Ishikawa (cell line): ENCODE measurements at regions not wholly inside any gene's neighbourhood (a gene's known extent, or its start where the extent isn't known, plus 50 kb on each side); places are given as distances from the start of the nearest gene placed in this dataset.

ENCODE experiments used
- CEBPB ChIP-seq: IDR thresholded peaks from 2 replicates; pipeline ENCODE4 v1.6.1; 2012
- CREB1 ChIP-seq: IDR thresholded peaks from 2 replicates; pipeline ENCODE4 v1.6.1; 2012; ENCODE audit warnings: low read depth
- EGR1 ChIP-seq: IDR thresholded peaks from 2 replicates; pipeline ENCODE4 v1.6.1; 2012
- EP300 ChIP-seq: IDR thresholded peaks from 2 replicates; pipeline ENCODE4 v1.6.1; 2012; ENCODE audit warnings: borderline replicate concordance
- FOXM1 ChIP-seq: IDR thresholded peaks from 2 replicates; pipeline ENCODE4 v1.6.1; 2012; ENCODE audit warnings: low read depth, borderline replicate concordance
- NFIC ChIP-seq: IDR thresholded peaks from 2 replicates; pipeline ENCODE4 v1.6.1; 2012
- RAD21 ChIP-seq: IDR thresholded peaks from 2 replicates; pipeline ENCODE4 v1.6.1; 2012; ENCODE audit warnings: low read depth
- TAF1 ChIP-seq: IDR thresholded peaks from 2 replicates; pipeline ENCODE4 v1.6.1; 2012; ENCODE audit warnings: low read depth, mild to moderate bottlenecking
- TCF12 ChIP-seq: IDR thresholded peaks from 2 replicates; pipeline ENCODE4 v1.6.1; 2012; ENCODE audit warnings: low read depth
- TEAD4 ChIP-seq: IDR thresholded peaks from 2 replicates; pipeline ENCODE4 v1.6.1; 2012
- YY1 ChIP-seq: IDR thresholded peaks from 2 replicates; pipeline ENCODE4 v1.6.1; 2012; ENCODE audit warnings: low read depth
- ZBTB7A ChIP-seq: IDR thresholded peaks from 2 replicates; pipeline ENCODE4 v1.6.1; 2012; ENCODE audit warnings: low read depth
- TF ChIP-seq, protein P1 (sequence below): IDR thresholded peaks from 2 replicates; pipeline ENCODE4 v1.6.1; 2012
- TF ChIP-seq, protein P2 (sequence below): IDR thresholded peaks from 2 replicates; pipeline ENCODE4 v1.6.1; 2012
- TF ChIP-seq, protein P3 (sequence below): IDR thresholded peaks from 2 replicates; pipeline ENCODE4 v1.6.1; 2012; ENCODE audit warnings: low read depth, mild to moderate bottlenecking

DNA sequence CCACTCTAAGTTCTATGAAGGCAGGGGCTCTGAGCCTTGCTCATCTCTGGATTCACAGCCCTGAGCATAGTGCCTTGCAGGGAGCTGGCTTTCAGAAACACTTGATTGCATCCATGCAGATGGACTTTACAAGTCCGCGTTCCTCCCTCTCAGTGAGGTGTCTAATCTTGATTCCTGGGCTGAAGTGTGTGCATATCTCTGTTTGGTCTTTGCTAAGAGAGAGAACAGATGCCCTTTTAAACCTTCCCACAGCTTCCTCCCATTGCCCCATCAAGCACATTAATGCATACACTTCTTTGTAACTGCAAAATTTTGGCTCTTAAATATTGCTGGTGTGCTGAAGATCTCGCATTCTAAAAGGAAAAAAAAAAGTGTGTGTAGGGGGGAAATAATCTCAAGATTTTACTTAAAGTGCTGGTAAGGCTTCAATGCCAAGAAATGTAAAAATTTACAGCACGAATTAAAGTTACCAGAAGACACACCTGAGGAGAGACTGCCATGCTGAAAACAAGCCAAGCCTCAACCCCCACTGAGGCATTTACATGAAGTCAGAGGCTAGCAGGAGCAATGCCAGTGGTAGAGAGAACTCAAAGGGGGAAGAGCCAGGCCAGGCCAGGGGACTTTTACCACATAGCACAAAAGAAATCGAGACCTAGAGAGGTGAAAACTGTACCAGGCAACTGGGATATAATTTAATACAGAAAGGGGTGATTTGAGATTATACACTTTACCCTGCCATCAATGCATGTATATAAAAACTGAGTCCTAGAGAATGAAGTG is 492.1 kb downstream of the SOX6 start:
- no peak for TF ChIP-seq CREB1
- no peak for TF ChIP-seq RAD21
- no peak for TF ChIP-seq EGR1
- TF ChIP-seq, protein P1, sequence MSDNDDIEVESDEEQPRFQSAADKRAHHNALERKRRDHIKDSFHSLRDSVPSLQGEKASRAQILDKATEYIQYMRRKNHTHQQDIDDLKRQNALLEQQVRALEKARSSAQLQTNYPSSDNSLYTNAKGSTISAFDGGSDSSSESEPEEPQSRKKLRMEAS, result no peak

DNA sequence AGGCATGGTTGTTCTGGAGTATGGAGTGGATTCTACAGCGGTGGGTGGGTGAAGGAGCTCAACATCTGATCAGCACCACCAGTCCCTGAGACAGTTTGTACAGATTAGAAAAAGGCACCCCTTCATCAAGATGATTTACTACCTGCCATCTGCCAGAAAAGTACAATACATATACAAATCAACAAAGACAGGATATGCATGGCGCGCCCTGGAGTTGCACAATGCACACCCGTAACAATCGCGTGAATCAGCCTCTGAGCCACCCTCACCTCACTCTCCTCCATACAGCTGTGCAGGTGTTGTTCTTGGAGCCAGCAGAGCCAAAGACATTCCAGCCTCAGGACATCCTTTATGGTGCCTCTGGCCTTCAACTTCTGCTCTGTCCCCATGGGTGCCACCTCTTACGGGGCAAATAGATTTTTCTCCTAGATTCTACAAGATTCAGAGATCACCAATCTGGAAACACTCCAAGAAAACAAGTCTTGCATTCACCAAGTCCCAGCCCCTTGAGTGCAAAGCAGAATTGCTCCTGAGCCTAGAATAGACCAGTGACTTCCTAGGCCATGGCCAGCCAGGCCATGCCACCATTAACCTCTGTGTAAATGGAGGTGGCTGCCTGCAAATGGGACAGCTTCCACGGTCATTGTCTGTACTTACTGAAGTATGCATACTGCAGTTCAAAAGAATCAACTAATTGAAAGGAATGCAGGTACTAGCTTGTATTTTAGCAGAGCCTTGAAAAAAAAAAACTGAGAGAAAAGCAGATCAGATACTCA is 490.9 kb downstream of the SOX6 start:
- TF ChIP-seq FOXM1, result peak; percentile 15; the same call in 1 of the 2 replicates
- TF ChIP-seq, protein P1, result peak; percentile 17; the same call in 1 of the 2 replicates
- no peak for TF ChIP-seq RAD21
- TF ChIP-seq YY1, result peak; percentile 61
- TF ChIP-seq EP300, result peak; percentile 78
- TF ChIP-seq TCF12, result peak; percentile 78
- TF ChIP-seq CEBPB, result peak; percentile 95
- TF ChIP-seq, protein P2, sequence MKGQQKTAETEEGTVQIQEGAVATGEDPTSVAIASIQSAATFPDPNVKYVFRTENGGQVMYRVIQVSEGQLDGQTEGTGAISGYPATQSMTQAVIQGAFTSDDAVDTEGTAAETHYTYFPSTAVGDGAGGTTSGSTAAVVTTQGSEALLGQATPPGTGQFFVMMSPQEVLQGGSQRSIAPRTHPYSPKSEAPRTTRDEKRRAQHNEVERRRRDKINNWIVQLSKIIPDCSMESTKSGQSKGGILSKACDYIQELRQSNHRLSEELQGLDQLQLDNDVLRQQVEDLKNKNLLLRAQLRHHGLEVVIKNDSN, result no peak
- TF ChIP-seq EGR1, result no peak
- TF ChIP-seq CREB1, result no peak
- no peak for TF ChIP-seq ZBTB7A
- TF ChIP-seq, protein P3, sequence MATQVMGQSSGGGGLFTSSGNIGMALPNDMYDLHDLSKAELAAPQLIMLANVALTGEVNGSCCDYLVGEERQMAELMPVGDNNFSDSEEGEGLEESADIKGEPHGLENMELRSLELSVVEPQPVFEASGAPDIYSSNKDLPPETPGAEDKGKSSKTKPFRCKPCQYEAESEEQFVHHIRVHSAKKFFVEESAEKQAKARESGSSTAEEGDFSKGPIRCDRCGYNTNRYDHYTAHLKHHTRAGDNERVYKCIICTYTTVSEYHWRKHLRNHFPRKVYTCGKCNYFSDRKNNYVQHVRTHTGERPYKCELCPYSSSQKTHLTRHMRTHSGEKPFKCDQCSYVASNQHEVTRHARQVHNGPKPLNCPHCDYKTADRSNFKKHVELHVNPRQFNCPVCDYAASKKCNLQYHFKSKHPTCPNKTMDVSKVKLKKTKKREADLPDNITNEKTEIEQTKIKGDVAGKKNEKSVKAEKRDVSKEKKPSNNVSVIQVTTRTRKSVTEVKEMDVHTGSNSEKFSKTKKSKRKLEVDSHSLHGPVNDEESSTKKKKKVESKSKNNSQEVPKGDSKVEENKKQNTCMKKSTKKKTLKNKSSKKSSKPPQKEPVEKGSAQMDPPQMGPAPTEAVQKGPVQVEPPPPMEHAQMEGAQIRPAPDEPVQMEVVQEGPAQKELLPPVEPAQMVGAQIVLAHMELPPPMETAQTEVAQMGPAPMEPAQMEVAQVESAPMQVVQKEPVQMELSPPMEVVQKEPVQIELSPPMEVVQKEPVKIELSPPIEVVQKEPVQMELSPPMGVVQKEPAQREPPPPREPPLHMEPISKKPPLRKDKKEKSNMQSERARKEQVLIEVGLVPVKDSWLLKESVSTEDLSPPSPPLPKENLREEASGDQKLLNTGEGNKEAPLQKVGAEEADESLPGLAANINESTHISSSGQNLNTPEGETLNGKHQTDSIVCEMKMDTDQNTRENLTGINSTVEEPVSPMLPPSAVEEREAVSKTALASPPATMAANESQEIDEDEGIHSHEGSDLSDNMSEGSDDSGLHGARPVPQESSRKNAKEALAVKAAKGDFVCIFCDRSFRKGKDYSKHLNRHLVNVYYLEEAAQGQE, result no peak
- TF ChIP-seq NFIC, result 0 out of 2 replicates have a peak, but pooled peaks have one; percentile 18
- TF ChIP-seq TEAD4, result peak; percentile 46; the same call in 1 of the 2 replicates
- TF ChIP-seq TAF1, result no peak

DNA sequence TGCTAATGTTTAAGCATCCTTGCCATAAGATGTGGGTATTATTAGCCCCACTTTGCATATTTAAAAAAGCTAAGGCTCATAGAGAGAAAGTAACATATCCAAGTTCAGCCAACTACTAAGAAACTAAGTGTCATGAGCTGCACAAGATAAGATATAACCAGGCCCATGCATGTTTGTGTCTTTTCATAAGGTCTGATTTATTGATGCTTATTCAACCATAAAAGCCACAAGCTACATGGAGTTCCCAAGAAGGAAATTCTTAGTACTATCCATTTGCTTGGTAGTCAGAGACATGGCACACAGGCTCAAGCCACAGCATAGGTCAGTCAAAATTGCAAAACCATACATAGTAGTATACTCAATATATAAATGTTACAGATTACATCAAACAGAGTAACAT is 488.5 kb downstream of the SOX6 start:
- TF ChIP-seq EP300 (no peak), EGR1 (no peak), ZBTB7A (no peak), TEAD4 (no peak), YY1 (no peak), FOXM1 (no peak), TCF12 (no peak), CREB1 (no peak), RAD21 (no peak), CEBPB (no peak)
- TF ChIP-seq, protein P2, result no peak

DNA sequence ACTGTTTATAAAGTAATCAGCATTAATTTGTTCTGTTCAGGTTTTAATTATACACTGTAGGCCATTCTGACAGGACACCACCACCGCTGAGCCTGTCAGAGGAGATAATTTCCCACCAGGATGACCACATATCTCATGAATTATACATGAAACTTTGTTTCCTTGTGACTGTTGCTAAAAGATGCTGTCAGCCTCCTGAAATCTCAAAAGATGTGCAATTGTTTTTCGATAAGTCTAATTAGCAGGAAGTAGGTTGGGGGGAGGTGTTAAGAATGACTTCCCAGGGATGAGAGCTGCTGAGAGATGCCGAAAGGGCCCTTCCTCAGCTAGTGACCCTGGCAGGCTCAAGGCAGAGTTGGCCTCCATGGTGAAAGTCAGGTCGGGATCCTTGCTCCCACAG is 485.4 kb downstream of the SOX6 start:
- TF ChIP-seq EGR1, result no peak

DNA sequence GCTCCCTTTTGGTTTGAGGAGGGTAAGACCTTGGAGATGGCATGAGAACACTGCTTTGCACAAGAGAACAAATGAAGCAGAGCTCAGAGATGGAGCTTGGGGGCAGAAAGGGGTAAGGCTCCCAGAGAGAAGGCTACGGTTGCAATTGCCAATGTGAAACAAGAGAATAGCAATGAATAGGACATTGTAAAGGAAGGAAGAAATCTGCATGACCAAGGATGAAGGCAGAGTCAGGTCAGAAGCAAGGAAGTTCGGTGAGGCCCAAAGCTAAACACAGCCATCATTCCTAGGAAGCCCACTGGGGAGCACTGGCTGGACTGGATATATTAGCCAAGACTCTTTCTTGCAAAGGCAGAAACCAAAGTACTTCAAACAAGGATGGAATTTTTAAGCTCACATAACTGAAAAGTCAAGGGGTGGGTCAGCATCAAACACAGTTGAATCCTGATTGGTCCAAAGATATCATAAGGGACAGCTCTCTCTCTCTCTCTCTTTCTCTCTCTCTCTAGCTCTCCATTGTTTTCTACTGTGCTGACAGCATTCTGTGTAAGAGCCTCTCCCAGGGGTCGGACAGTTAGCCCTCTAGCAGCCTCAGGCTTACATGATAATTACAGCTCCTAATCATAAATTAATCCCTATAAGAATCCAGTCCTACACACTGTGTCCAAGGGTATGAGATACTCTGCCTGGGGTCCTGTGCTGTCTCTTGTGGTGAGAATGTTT is 484.3 kb downstream of the SOX6 start:
- TF ChIP-seq TEAD4, result no peak
- no peak for TF ChIP-seq NFIC
- no peak for TF ChIP-seq TCF12
- TF ChIP-seq EP300, result no peak
- no peak for TF ChIP-seq CREB1
- no peak for TF ChIP-seq TAF1
- TF ChIP-seq CEBPB, result no peak
- no peak for TF ChIP-seq RAD21
- TF ChIP-seq ZBTB7A, result no peak
- TF ChIP-seq, protein P3, result no peak
- TF ChIP-seq FOXM1, result no peak
- no peak for TF ChIP-seq EGR1

DNA sequence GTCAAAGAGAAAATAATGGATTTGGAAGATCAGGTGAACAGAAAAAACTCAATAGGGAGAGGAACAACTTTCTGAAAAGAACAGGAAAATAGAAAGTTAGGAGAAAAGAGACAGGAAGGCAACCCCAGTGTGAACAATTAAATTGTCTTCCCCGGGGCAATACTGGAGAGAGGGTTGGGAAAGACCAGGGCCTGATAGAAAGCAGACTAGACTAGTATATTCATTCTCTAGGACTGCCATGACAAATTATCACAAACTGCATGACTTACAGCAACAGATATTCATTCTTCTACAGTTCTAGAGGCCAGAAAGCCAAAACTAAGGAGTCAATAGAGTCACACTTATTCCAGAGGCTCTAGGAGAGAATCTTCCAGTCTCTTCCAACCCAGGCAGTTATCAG is 482.8 kb downstream of the SOX6 start:
- TF ChIP-seq TEAD4 (no peak), CEBPB (no peak), TAF1 (no peak), ZBTB7A (no peak), NFIC (no peak), EGR1 (no peak), TCF12 (no peak), RAD21 (no peak), CREB1 (no peak), EP300 (no peak), FOXM1 (no peak), YY1 (no peak)
- TF ChIP-seq, protein P2, result no peak
- TF ChIP-seq, protein P3, result no peak
- TF ChIP-seq, protein P1, result no peak
